NCI-H2029 (cell line): ENCODE measurements at regions not wholly inside any gene's neighbourhood (a gene's known extent, or its start where the extent isn't known, plus 50 kb on each side); places are given as distances from the start of the nearest gene placed in this dataset.

Source experiments
- DNase-seq: peaks from one replicate; lab custom pipeline; 2025; lab: John Stamatoyannopoulos, UW

- no peak for DNase-seq
Observed at GRCh38 chr6:2535506-2535905, 215.2 kb downstream of the MYLK4 start.

GRCh38 chr6:2534406-2535042 is 216.2 kb downstream of the MYLK4 start:
- DNase-seq: no peak

- no peak for DNase-seq
Observed at GRCh38 chr6:2531426-2532215, 219.1 kb downstream of the MYLK4 start.

- DNase-seq: peak; percentile 95
Observed at GRCh38 chr6:2529211-2529719, 221.5 kb downstream of the MYLK4 start.

GRCh38 chr6:2528156-2528555 is 222.6 kb downstream of the MYLK4 start:
- DNase-seq: no peak

GRCh38 chr6:2526766-2527165 is 224.0 kb downstream of the MYLK4 start:
- no peak for DNase-seq

- DNase-seq: no peak
Observed at GRCh38 chr6:2524090-2524489, 226.6 kb downstream of the MYLK4 start.

- no peak for DNase-seq
Observed at GRCh38 chr6:2523061-2523460, 227.7 kb downstream of the MYLK4 start.

GRCh38 chr6:2522521-2522920 is 228.2 kb downstream of the MYLK4 start:
- DNase-seq: no peak

GRCh38 chr6:2517855-2518473 is 232.8 kb downstream of the MYLK4 start:
- DNase-seq: no peak

GRCh38 chr6:2517401-2517800 is 233.3 kb downstream of the MYLK4 start:
- DNase-seq: no peak

- no peak for DNase-seq
Observed at GRCh38 chr6:2516059-2516458, 234.7 kb downstream of the MYLK4 start.

- DNase-seq: no peak
Observed at GRCh38 chr6:2514965-2515543, 235.7 kb downstream of the MYLK4 start.

- no peak for DNase-seq
Observed at GRCh38 chr6:2512802-2513201, 237.9 kb downstream of the MYLK4 start.

- no peak for DNase-seq
Observed at GRCh38 chr6:2510316-2510715, 240.4 kb downstream of the MYLK4 start.

- DNase-seq: no peak
Observed at GRCh38 chr6:2509711-2510110, 241.0 kb downstream of the MYLK4 start.

GRCh38 chr6:2508071-2508470 is 242.7 kb downstream of the MYLK4 start:
- no peak for DNase-seq

GRCh38 chr6:2507521-2508037 is 243.1 kb downstream of the MYLK4 start:
- no peak for DNase-seq

- DNase-seq: no peak
Observed at GRCh38 chr6:2507016-2507415, 243.7 kb downstream of the MYLK4 start.

- no peak for DNase-seq
Observed at GRCh38 chr6:2505624-2506023, 245.1 kb downstream of the MYLK4 start.

GRCh38 chr6:2504495-2505064 is 246.1 kb downstream of the MYLK4 start:
- no peak for DNase-seq
